ENCODE measurements at regions not wholly inside any gene's neighbourhood (a gene's known extent, or its start where the extent isn't known, plus 50 kb on each side); places are given as distances from the start of the nearest gene placed in this dataset.

DNA sequence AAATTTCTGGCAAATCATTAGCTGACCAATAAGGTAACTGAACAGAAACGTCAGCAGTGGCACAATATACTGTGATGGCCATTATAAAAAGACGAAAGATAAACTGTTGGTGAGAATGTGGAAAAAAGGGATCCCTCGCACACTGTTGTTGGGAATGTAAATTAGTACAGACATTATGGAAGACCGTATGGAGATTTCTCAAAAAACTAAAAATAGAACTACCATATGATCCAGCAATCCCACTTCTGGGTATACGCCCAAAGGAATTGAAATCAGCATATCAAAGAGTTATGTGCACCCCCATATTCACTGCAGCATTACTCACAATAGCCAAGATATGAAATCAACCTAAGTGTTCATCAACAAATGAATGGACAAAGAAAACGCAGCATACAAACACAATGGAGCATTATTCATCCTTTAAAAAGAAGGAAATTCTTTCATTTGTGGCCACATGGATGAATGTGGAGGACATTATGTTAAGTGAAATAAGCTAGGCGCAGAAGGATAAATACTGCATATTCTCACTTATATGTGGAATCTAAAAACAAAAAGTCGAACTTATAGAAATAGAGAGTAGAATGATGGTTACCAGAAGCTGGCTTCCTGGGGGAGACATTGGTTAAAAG, 257.7 kb downstream of the RHOU start:
- TF ChIP-seq CTCF (IDR thresholded peaks at IDR 0.05), result no peak
- TF ChIP-seq POLR2AphosphoS5 (IDR thresholded peaks at IDR 0.05), result no peak
- no peak for TF ChIP-seq POLR2A (IDR thresholded peaks at IDR 0.05)
